CD4-positive, alpha-beta T cell treated with Interleukin-21 for 1 hour (primary cell): ENCODE measurements at regions not wholly inside any gene's neighbourhood (a gene's known extent, or its start where the extent isn't known, plus 50 kb on each side); places are given as distances from the start of the nearest gene placed in this dataset.

ENCODE experiments used
- DNase-seq: peaks from one replicate; pipeline ENCODE4 v3.0.0-alpha.2; 2020

DNA sequence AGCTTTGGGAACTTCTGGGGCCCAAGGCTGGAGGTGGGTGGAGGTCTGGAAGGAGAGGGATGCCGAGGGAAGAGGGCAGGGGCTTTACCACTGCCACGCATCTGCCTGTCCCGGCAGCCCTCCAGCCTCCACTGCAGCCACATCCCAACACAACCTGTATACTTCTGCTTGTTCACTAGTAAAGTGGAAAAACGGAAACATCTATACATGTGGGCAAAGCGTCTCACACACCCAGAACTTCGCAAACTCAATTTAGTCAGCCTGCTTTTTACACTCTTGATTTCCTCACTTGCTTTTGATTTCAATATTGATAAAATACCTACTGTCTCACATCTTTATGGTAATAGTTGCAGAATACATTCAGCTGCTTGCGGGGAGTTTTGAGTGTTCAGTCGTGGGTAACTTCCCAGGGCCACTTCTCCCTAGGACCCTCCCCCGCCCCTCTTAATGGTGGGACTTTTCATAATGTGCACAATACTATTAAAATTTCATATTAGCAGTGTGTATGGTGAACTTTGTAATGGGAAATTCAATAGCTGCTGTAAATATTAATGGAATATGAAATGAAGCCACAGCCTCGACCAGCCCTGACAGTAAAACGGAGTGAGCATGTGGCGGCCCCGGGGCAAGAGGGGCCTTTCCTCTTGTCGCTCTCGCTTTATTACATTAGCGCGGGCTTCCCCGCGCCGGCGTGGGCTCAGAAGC lies 85.2 kb downstream of the NR2F2 start:
- DNase-seq, result no peak

DNA sequence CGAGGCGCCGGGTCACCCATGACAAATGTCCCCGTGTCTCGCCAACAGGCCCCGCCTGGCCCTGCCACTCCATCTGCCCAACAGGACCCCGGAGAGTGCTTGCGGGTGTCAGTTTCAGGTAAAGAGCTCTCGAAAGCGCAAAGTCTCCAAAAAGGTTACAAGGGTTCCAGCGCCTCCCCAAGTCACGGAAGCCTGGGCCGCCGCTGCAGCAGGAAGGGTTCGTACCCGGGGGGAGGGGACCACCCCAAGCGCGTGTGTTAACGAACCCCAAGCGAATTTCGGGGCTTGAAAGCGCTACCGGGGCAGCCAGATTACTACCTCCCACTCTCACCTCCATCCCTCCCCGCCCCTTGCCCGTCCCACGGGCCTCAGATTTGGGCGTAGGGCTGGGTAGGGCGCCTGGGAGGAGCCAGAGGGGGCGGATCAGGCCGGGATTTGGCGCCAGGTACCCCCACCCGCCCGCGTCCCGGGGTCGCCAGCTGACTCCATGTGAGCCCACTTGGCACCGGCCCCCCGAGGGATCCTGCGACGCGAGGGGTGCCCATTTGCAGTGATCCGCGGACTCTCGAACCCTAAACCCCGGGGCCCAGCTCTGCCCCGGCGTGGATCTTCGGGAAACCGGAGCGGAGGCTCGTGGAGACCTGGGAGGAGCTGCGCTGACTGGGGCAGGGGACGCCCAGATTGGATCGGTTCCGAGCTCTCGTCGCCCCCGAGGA lies 85.9 kb downstream of the NR2F2 start:
- DNase-seq, result no peak

DNA sequence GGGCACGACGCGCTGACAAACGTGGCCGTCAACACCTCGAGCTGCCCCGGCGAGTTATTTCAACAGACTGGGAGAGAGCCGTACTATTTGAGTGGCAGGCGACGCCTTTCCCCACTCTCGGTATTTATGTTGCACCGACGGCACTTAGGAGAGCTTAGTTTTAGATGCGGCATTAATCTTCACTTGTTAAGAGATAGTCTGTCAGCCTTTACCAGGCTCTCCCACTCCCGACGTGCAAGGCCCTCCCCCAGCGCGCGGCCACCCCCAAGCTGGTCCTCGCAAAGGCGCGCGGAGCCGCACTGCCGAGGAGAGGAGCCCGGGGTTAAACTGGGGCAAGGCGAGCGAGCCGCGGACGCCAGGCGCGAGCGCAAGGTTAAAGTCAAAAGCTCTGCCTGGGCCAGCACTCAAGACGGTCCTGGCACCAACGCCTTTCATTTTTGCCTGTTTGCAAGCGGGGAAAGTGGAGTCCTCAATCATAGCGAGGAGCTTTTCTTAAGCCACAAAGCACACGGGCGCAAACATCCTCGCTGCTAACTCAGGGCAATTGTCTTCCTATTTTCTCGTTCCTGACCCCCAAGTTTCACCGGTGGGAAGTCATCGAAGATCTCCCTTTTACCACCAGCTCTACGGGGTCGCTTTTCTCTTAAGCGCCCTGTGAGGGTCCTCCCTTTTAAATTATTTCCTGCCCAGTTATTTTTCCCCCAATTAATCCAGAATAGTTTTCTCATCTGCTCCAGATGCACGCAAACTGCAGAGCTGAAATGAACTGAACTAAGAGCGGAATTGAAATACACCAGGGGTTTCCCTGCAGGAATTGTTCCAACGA lies 86.6 kb downstream of the NR2F2 start:
- DNase-seq, result no peak

DNA sequence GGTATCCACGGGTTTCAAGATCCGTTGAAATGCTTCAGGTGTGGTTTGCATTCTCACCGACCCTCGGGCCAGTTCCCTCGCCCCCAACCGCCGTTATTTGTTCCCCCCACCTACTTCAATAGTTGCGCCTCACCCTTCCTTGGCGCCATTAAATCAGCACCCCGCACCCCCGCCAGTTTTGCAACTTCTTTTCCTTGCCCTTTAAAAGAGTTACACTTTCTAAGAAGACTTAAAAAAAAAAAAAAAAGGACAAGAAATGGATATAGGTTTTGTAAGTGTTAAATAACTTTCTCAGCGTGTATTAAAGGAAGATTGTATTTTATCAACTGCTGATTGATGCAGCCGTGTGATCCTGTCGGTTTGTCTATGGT lies 87.2 kb downstream of the NR2F2 start:
- DNase-seq, result no peak

DNA sequence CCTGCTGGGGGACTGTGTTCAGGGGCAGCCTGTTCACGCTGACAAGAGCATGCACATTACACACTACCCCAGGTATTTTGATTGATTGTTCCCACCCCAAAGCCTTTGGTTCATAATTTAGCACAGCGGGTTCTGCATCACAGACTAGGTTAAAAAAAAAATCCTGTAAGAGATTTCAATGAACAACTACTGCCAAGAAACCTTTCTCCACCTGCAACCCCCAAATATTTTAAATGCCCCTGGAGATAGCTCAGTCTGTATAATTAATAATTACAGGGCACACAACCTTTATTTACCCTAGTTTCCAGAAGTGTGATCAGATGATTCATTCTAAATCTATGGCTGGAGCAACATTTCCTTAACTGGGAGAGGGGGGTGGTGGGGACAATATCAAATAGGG lies 87.6 kb downstream of the NR2F2 start:
- DNase-seq, result no peak

DNA sequence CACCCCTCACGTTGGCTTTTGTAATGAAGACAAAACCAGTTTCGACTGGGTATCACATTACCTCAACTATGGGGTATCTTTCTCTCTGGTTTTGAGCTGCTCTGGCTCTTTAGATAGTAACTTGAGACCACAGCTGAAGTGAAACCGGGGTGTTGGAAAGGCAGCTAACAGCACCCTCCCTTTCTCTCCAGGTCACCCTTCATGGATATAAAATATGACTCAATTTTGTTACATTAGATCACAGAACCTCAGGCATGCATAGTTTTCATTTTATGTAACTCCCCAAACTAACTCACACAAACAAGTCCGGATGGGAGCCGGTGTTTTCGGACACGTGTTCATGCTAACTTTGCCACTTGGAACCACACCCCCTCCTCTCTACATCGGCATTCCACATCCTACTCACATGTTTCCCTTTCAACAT lies 90.7 kb downstream of the NR2F2 start:
- DNase-seq, result no peak

DNA sequence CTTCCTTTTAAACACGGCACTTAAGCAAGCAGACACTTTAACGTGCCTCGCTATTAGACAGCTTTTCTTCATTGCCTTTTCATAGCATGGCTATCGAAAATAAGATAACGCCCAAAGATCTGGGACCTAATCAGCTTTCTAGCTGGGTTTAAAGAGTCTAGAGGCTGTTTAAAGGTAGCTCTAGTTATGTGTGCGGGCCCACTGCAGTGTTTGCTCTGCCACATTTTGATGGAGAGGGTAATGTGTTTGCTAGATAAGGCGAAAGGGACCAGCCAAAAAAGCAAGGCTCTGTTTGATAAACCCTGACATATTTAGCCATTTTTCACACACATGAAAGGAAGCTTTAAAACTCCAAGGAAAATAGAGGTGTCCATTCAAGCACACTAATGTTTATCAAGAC lies 91.6 kb downstream of the NR2F2 start:
- DNase-seq, result no peak

DNA sequence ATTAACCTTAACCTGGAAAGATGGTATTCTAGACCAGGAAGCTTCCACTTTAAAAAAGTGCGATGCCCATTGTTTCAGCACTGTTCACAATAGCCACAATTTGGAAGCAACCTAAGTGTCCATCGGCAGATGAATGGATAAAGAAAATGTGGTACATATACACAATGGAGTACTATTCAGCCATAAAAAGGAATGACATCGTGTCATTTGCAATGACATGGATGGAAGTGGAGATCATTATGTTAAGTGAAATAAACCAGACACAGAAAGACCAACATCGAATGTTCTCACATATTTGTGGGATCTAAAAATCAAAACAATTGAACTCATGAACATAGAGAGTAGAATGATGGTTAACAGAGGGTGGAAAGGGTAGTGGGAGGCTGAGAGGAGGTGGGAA lies 94.2 kb downstream of the NR2F2 start:
- no peak for DNase-seq

DNA sequence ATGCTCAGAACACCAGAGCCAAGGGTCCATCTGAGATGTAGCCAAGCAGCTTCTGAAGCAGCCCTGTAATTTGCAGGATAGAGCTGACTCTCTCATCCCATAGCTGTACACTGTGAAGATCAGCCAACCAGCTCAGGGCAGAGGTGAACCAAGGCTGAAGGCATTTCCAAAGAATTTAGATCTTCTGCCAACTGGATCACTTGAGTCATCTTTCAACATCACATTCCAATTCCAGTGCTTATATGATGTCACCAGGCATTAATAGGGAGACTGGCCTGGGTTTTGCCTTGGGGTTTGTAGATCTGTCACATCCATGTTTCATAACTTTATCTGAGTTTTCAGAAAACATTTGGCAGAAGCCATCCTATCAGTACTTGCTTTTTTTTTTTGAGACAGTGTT lies 98.2 kb downstream of the NR2F2 start:
- DNase-seq, result no peak

DNA sequence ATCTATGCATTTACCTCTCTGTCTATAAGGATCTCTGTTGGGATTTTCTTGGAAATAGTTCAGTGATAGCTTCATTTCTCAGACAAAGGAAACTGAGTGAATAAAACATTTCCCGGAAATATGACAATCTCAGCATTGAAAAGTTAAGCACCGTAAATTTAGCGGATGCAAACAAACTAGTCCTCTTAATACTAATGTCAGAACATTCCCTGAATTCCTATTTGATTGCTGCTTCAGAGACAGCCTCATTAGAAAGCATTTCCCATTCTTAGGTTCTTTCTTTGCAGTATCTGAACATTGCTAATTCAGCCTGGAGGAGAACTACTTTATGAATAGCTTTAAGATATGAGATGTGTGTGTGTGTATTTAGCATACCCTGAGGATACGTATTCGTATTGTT lies 101.3 kb downstream of the NR2F2 start:
- DNase-seq, result no peak

DNA sequence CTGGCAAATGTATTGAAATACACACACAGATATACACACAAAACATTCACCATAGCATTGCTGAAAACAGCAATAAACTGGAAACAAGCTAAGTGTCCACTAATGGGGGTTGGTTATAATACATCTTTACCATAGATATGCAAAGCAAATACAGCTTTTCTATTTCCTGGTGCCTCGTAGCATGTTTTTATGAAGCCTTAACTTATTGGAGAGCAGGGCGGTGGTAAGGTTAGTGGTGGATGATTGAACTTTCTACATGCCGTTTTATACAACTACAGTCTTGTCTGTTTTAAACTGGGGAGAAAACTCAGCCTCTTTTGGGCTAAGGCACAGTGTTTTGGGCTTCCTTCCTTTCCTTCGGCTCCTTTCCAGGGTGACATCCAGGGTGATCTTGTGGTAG lies 104.5 kb downstream of the NR2F2 start:
- no peak for DNase-seq

DNA sequence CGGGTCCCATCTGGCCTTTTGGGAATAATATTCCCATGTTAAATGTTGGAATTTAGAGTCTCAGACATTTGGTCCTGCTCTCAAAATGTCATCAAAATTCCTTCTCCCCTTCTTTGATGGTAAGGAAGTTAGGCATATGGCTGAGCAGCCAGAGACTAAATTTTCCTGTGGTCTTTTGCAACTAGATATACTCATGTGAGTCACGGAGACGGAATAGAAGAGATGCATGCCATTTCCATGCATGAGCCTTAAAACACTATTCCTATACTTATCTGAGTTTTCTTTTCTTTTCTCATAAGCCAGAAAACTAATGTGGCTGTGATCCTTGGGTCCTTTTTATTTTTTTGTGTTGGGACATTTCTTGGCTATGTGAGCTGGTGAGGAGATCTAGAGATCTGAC lies 105.3 kb downstream of the NR2F2 start:
- no peak for DNase-seq

DNA sequence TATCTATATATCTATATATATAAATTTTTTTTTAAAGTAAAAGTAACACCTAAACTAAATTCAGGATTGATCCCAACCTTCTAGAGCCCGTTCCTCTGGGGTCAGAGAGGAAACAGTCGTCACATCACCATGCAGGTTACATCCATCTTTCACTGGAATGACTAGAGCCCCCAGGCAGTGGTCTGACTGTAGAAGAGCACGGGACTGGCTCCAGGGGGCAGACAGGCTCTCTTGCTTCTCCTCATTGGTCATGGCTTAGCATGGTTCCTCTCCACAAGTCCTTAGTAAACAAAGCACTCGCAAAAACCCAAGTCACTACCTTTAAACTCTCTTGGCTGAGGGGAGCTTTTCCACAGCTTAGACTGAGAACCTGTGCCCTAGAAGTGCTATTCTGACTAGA lies 110.5 kb downstream of the NR2F2 start:
- DNase-seq, result no peak

DNA sequence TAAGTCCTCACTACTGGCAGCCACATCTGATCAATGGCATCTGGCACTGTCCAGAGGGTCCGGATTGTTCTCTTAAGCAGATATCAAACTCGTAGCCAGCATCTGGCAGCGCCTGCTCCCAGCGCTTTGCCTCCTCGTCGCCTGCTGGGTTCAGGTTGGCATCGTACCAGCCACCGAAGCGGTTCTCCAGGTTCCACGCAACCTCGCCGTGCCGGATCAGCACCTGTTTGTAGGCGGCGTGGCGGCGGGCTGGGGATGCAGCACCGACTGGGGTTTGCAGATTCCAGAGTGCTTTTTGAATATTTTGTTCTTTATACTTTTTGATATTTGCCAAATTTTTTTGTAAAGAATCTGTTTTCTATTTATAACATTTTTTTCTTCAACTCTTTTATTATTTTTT lies 111.6 kb downstream of the NR2F2 start:
- no peak for DNase-seq

DNA sequence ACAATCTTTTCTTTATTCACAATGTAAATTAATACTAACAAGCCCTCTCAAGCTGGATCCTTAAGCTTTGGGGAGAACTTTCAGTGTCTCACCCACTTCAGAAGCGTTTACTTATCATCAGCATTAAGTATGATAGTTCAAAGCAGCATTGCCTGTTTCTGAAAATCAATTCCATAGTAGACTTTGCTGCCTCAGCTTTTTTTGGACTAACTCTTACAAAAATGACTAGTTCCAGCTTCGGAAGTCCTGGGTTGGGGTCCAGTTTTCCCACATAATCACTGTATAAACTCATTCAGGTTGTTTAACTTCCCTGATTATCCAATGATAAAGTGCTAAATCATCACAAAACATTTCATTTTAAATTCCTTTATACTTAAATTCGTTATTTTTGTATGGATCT lies 114.4 kb downstream of the NR2F2 start:
- DNase-seq, result no peak

DNA sequence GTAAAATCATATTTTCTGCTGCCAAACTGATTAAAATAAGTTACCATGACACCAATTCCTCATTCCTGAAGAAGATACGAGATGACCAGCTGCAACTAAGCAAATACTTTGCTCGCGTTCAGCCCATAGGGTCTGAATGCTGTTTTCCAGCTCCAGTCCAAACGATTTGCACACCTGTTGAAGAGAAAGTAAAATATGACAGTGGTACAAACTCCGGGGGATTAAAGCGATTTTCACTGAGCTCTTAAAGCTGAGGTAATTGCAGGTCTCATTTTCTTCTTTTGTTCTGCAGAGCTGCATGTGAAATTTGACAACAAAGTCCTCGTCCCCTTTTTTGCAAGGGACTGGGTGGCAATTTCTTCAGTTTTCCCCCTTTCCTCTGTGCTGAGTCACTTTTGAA lies 118.4 kb downstream of the NR2F2 start:
- DNase-seq, result no peak

DNA sequence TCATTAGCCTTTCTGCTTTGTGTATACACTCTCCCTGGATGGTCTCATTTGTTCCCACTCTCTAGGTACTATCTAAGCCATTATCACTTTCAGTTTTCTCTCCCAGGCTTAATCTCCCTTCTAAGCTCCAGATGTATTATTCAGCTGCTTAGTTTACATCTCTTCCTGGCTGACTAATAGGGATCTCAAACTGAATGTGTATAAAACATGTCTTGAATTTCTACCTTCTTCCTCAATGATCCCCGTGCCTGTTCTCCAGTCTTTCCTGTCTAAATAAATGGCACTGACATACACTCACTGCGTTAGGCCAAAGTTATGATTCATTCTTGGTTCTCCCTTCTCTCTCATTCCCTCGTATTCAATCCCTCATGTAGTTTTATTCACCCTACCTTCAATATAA lies 127.3 kb downstream of the NR2F2 start:
- DNase-seq, result no peak

DNA sequence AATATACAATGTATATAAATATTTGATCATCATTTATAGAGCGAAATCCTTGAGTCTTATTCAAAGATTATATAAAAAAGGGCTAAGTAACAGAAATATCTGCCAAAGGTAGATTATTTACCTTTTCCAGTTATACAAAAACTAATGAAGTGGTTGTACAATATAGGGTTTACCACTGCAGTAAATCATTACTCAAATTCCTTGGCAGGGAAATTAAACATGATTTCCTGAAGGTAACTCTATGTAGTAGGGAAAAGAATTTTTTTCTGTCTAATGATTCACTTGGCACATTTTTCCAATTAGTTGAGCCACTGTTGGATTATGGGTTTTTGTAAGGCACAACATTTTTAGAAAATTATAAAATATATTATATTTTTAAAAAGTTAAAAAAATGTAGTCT lies 129.6 kb downstream of the NR2F2 start:
- DNase-seq, result no peak

DNA sequence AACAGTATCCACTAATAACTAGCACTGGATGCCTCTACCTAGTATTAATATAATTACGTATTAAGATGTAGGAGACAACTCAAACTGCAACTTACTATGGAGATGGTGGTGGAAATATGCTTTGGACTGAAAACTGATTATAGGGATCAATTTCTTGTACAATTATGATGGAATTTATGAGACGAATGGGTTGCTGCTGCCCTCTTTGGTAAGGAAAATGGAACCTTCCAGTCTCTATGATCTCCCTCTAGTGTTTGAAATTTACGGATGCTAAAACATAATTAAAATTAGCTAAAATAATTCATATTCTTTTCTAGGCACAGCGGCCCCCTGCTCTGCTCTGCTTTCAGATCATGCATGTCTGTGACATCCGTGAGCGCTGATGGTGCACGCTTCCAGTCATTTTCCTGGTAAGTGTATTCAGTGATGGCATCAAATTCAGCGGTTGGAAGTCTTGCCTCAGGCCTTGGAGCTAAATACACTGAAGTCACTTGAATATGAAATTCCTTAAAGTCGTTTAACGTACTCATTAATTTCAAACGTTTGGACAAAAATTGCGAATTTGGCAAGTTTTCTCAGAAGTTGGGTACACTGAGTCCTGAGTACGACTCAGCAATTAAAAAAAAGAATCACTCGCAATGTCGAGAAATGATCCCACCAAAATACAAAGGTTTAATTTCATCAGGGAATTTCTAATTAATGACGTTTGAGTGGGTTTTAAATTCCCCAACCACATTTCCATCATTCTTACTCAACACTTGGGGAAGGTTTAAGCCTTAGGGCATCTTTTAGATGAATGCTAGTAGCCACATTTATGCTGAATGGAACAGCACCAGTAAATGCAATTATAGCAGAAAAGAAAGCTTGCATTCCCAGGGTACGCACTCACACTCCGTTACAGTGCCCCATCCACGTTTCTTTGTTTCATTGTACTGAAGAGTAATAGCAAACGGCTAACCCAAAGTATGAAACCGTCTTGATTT lies 132.6 kb downstream of the NR2F2 start:
- DNase-seq, result no peak

DNA sequence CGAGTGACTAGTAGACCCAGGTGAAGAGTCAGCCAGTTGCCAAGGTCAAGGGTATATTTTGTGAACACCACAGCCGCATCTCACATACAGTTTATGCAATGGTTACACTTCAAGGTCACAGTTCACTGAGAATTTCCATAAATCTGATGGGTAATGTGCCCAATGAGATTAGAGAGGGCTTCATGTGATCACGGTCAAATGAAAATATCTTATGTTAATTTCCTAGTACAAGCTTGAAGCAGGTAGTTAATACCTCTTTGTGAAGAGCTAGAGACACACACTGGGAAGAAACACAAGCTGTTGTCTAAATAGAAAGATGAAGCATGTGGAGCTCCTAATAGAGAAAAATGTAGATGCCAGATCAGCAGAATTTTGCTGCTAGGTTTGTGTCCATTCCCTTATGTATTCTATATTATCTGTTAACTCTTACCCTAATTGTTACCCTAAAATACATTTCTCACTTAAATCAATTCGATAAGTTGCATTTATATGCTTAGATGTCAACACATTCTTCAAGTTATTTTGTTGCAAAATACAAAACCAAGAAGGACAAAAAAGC lies 136.0 kb downstream of the NR2F2 start:
- DNase-seq, result no peak

DNA sequence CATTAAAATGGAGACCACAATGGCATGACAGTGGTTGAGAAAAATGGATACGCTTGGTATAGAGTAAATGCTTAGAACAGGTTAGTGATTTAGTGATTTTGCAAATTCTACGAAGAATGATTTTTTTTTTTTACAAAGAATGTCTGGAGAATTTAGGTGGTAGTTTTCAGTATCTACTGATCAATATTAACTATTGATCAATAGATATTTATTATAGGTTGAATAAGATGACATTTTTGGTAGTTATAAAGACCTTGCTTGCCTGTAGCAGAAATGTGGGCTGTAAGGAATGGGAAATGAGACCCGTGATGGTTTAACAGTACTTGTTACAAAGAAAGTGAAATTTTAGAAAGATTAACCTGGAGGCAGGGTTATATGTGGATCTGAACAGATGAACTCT lies 137.5 kb downstream of the NR2F2 start:
- no peak for DNase-seq

DNA sequence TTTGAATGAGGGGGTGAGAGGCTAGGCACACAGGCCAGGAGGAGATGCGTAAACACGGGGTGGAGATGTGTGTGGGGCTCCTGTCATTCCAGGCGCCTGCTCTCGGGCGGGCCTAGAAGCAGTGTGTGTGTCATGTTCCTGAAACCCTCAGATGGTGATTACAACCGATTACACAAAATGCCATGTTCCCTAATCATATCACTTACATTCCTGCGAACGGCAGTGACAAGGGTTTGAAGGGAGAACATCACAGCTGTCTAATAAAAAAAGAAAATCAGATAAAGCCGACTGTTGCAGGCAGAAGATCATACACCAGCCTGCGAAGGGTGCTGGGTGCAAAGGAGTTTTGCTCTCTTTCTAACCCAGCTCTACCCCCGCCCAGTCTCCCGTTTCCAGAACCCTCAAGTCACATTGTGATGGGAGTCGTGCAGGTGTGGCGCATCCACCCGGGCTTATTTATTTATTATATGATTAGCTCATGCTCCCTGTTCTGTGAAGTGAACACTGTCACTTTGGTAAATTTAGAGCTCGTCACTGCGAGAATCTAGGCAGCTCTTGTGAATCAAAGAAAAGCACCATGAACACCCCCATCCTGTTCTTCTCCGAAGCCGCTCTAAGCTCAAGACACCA lies 140.3 kb downstream of the NR2F2 start:
- no peak for DNase-seq
